K562 (cell line): ENCODE measurements at regions not wholly inside any gene's neighbourhood (a gene's known extent, or its start where the extent isn't known, plus 50 kb on each side); places are given as distances from the start of the nearest gene placed in this dataset.

Source experiments
- ATAC-seq: fragments of 200-7000 bp; cut with Tn5 transposase; 3 replicates; pipeline ENCODE4 v1.9.1; 2020; ENCODE audit warnings: moderate library complexity
- BruUV-seq: library from RNA; stranded (reverse); fragments of 400-500 nt; replicated peaks from 2 replicates; lab custom pipeline; 2021; lab: Mats Ljungman, UMichigan
- CTCF ChIA-PET: fragments of 300-600 bp; formaldehyde crosslinking; extraction: SDS; loops from one replicate; lab custom pipeline; 2021; ENCODE audit warnings: low intra/inter-chr PET ratio; lab: Yijun Ruan, JAX
- POLR2A ChIA-PET: fragments of 300-600, 350-650 bp; sonication (Branson Sonifier 250); formaldehyde crosslinking; extraction: SDS; loops from one replicate; lab custom pipeline; 2021; ENCODE audit warnings: antibody characterized with exemption, inconsistent platforms; lab: Yijun Ruan, JAX
- DNase-seq, 4 experiments: peaks; one replicate each; pipeline versions ENCODE4 v3.0.0 to v3.0.0-alpha.2; 2011 to 2018; ENCODE audit warnings: low spot score in 3 of 4, mixed read lengths in 3 of 4; ENCODE audit errors: extremely low read depth in 1 of 4
- FAIRE-seq: peaks from 2 replicates; lab custom pipeline; 2011; peaks lifted over from hg19 to GRCh38; lab: Jason Lieb, UNC
- H2AFZ ChIP-seq: 2 replicates; pipeline ENCODE4 v1.6.0; 2011; ENCODE audit warnings: low read depth, low read length, control low read depth, inconsistent platforms
- H3K27ac ChIP-seq: fragments of 200-600 bp; 3 replicates; pipeline ENCODE4 v1.8.0; 2011; ENCODE audit warnings: low read depth, mild to moderate bottlenecking, control low read depth, inconsistent platforms, low read length, moderate library complexity, mixed read lengths; ENCODE audit errors: extremely low read depth
- H3K27me3 ChIP-seq, 2 experiments: fragments of 300-600 bp in 1 of 2; 2 replicates in 1 of 2; 3 replicates in 1 of 2; pipeline versions ENCODE4 v1.6.0 to v1.8.0; 2011; ENCODE audit warnings: inconsistent platforms in 2 of 2, low read length in 2 of 2, mild to moderate bottlenecking in 1 of 2, mixed read lengths in 1 of 2, moderate library complexity in 1 of 2; ENCODE audit not compliant: control insufficient read depth in 2 of 2, insufficient read depth in 2 of 2
- H3K36me3 ChIP-seq: fragments of 300-600 bp; 3 replicates; pipeline ENCODE4 v1.8.0; 2011; ENCODE audit warnings: mild to moderate bottlenecking, low read length, inconsistent platforms; ENCODE audit not compliant: control insufficient read depth, insufficient read depth
- H3K4me1 ChIP-seq, 2 experiments: fragments of 200-600 bp in 1 of 2; replicated peaks in 1 of 2; 2 replicates in 1 of 2; 3 replicates in 1 of 2; pipeline versions ENCODE4 v1.5.1 to v1.8.0; 2011; ENCODE audit warnings: inconsistent platforms in 2 of 2, low read length in 2 of 2, mild to moderate bottlenecking in 1 of 2, mixed read lengths in 1 of 2, moderate library complexity in 1 of 2; ENCODE audit not compliant: control insufficient read depth in 2 of 2, insufficient read depth in 2 of 2
- H3K4me2 ChIP-seq: 2 replicates; pipeline ENCODE4 v1.6.1; 2011; ENCODE audit warnings: low read length, control low read depth, inconsistent platforms, mixed read lengths; ENCODE audit not compliant: insufficient read depth
- H3K4me3 ChIP-seq: fragments of 200-600 bp; sonication (generic), shearing (Covaris generic); 2 replicates; pipeline ENCODE4 v1.5.1; 2016; ENCODE audit warnings: control low read depth, inconsistent platforms
- H3K79me2 ChIP-seq: fragments of 200-600 bp; 3 replicates; pipeline ENCODE4 v1.8.0; 2011; ENCODE audit warnings: low read length, inconsistent platforms; ENCODE audit not compliant: control insufficient read depth, insufficient read depth
- H3K9ac ChIP-seq, 2 experiments: 2 replicates each; pipeline versions ENCODE4 v1.6.0 to v1.6.1; 2011; ENCODE audit warnings: low read depth in 2 of 2, low read length in 2 of 2, control low read depth in 1 of 2, inconsistent platforms in 1 of 2, mild to moderate bottlenecking in 1 of 2, mixed read lengths in 1 of 2; ENCODE audit not compliant: insufficient read depth in 1 of 2
- H3K9me1 ChIP-seq: one replicate; pipeline ENCODE4 v1.6.0; 2011; ENCODE audit warnings: inconsistent platforms, mild to moderate bottlenecking, low read length, moderate library complexity; ENCODE audit not compliant: control insufficient read depth, insufficient read depth
- H3K9me3 ChIP-seq: replicated peaks from 2 replicates; pipeline ENCODE4 v1.5.1; 2011; ENCODE audit warnings: low read depth, low read length, inconsistent platforms; ENCODE audit not compliant: control insufficient read depth, insufficient read depth
- H4K20me1 ChIP-seq: replicated peaks from 2 replicates; pipeline ENCODE4 v1.6.1; 2011; ENCODE audit warnings: low read length, inconsistent platforms, mixed read lengths; ENCODE audit not compliant: control insufficient read depth, insufficient read depth
- FOXJ2 ChIP-seq: fragments of 200-800 bp; sonication (Bioruptor generic); IDR thresholded peaks from 2 replicates; pipeline ENCODE4 v1.6.1; 2016; ENCODE audit warnings: missing genetic modification characterization, missing compliant biosample characterization
- in situ Hi-C: fragments of 300-500 bp; cut with MboI; formaldehyde crosslinking; loops from 4 replicates; pipeline ENCODE4 v1.15.0; 2018; ENCODE audit warnings: inconsistent platforms, mixed read lengths
- intact Hi-C: fragments of 100-400 bp; cut with micrococcal nuclease; formaldehyde crosslinking; loops from 2 replicates; pipeline ENCODE4 v1.14.2; 2022
- TF ChIP-seq, protein P1 (sequence below): sonication (generic); formaldehyde crosslinking; IDR thresholded peaks from 2 replicates; pipeline ENCODE4 v1.8.0; 2023; ENCODE audit warnings: missing genetic modification reagents, mild to moderate bottlenecking, borderline replicate concordance
- TF ChIP-seq, protein P2 (sequence below), 3 experiments: fragments of 200-800 bp in 1 of 3; fragments of 250-450 bp in 1 of 3; fragments of 450-650 bp in 1 of 3; sonication (Bioruptor Pico) in 1 of 3; sonication (Bioruptor generic) in 1 of 3; formaldehyde crosslinking in 1 of 3; IDR thresholded peaks; 2 replicates each; pipeline versions ENCODE4 v1.6.1 to v1.8.0; 2016 to 2022; ENCODE audit warnings: mild to moderate bottlenecking in 2 of 3, missing genetic modification characterization in 2 of 3, missing compliant biosample characterization in 1 of 3, moderate library complexity in 1 of 3

DNA sequence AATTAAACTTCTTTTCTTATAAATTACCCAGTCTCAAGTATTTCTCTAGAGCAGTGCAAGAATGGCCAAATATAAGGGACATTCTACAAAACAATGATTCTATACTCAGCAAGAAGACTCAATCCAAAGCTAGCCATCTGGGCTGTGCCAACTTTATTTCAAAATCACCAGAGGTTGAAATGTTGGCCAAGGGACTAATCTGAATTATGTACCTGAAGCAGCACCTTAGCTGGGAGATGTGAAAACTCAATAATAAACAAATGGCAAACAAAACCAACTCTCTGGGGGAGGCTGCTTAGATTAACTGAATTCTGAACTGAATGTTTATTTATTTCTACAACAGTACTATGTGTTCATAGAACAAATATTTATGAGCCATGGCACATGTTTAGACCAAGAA is 251.3 kb downstream of the RDH14 start:
- CTCF ChIA-PET = no interaction called here
- no peaks in the 10 kb centered on the region for H3K79me2 ChIP-seq
- no peak for DNase-seq
- no peak for TF ChIP-seq FOXJ2 (tag)
- TF ChIP-seq, protein P1, sequence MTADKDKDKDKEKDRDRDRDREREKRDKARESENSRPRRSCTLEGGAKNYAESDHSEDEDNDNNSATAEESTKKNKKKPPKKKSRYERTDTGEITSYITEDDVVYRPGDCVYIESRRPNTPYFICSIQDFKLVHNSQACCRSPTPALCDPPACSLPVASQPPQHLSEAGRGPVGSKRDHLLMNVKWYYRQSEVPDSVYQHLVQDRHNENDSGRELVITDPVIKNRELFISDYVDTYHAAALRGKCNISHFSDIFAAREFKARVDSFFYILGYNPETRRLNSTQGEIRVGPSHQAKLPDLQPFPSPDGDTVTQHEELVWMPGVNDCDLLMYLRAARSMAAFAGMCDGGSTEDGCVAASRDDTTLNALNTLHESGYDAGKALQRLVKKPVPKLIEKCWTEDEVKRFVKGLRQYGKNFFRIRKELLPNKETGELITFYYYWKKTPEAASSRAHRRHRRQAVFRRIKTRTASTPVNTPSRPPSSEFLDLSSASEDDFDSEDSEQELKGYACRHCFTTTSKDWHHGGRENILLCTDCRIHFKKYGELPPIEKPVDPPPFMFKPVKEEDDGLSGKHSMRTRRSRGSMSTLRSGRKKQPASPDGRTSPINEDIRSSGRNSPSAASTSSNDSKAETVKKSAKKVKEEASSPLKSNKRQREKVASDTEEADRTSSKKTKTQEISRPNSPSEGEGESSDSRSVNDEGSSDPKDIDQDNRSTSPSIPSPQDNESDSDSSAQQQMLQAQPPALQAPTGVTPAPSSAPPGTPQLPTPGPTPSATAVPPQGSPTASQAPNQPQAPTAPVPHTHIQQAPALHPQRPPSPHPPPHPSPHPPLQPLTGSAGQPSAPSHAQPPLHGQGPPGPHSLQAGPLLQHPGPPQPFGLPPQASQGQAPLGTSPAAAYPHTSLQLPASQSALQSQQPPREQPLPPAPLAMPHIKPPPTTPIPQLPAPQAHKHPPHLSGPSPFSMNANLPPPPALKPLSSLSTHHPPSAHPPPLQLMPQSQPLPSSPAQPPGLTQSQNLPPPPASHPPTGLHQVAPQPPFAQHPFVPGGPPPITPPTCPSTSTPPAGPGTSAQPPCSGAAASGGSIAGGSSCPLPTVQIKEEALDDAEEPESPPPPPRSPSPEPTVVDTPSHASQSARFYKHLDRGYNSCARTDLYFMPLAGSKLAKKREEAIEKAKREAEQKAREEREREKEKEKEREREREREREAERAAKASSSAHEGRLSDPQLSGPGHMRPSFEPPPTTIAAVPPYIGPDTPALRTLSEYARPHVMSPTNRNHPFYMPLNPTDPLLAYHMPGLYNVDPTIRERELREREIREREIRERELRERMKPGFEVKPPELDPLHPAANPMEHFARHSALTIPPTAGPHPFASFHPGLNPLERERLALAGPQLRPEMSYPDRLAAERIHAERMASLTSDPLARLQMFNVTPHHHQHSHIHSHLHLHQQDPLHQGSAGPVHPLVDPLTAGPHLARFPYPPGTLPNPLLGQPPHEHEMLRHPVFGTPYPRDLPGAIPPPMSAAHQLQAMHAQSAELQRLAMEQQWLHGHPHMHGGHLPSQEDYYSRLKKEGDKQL (CRISPR knock-in tag) = no peak
- TF ChIP-seq, protein P2, sequence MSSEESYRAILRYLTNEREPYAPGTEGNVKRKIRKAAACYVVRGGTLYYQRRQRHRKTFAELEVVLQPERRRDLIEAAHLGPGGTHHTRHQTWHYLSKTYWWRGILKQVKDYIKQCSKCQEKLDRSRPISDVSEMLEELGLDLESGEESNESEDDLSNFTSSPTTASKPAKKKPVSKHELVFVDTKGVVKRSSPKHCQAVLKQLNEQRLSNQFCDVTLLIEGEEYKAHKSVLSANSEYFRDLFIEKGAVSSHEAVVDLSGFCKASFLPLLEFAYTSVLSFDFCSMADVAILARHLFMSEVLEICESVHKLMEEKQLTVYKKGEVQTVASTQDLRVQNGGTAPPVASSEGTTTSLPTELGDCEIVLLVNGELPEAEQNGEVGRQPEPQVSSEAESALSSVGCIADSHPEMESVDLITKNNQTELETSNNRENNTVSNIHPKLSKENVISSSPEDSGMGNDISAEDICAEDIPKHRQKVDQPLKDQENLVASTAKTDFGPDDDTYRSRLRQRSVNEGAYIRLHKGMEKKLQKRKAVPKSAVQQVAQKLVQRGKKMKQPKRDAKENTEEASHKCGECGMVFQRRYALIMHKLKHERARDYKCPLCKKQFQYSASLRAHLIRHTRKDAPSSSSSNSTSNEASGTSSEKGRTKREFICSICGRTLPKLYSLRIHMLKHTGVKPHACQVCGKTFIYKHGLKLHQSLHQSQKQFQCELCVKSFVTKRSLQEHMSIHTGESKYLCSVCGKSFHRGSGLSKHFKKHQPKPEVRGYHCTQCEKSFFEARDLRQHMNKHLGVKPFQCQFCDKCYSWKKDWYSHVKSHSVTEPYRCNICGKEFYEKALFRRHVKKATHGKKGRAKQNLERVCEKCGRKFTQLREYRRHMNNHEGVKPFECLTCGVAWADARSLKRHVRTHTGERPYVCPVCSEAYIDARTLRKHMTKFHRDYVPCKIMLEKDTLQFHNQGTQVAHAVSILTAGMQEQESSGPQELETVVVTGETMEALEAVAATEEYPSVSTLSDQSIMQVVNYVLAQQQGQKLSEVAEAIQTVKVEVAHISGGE (CRISPR knock-in tag; IDR thresholded peaks at IDR 0.05) = no peak
- TF ChIP-seq, all 486 proteins: peak for 0
- H3K4me2 ChIP-seq = no peak overlapping the region
- H3K9me1 ChIP-seq = no peaks in the 10 kb centered on the region
- intact Hi-C loops (no loop called here), in situ Hi-C loops (no loop called here)
- no peaks in the 10 kb centered on the region for H3K4me1 ChIP-seq
- FAIRE-seq (no peak), ATAC-seq (no peak)
- no peak overlapping the region for H2AFZ ChIP-seq
- no peak overlapping the region for H3K9ac ChIP-seq
- no peak overlapping the region for H3K4me3 ChIP-seq
- POLR2A ChIA-PET = no interaction called here
- H3K27me3 ChIP-seq = no peaks in the 10 kb centered on the region
- no peaks in the 10 kb centered on the region for H3K36me3 ChIP-seq
- 0 out of 2 replicates have a peak, but pooled peaks cover 2% of the 10 kb centered on the region for H3K9me3 ChIP-seq
- H4K20me1 ChIP-seq = no peaks in the 10 kb centered on the region
- H3K27ac ChIP-seq = no peak overlapping the region
- no TSS peak for BruUV-seq
